ELF-1 (cell line): ENCODE measurements at regions not wholly inside any gene's neighbourhood (a gene's known extent, or its start where the extent isn't known, plus 50 kb on each side); places are given as distances from the start of the nearest gene placed in this dataset.

Experiments used
- DNase-seq: peaks from one replicate; pipeline ENCODE4 v3.0.0-alpha.2; 2016; ENCODE audit warnings: low read depth, low spot score

GRCh38 chr14:87529081-87529480 is 463.9 kb downstream of the GALC start:
- no peak for DNase-seq

- DNase-seq = no peak
These were observed 466.3 kb downstream of the GALC start for GRCh38 chr14:87526731-87527130.

- DNase-seq = no peak
These were observed 469.0 kb downstream of the GALC start for GRCh38 chr14:87524011-87524410.

GRCh38 chr14:87522575-87522974 is 470.4 kb downstream of the GALC start:
- DNase-seq = peak; percentile 65

- DNase-seq = no peak
These were observed 484.6 kb downstream of the GALC start for GRCh38 chr14:87508333-87508732.

- DNase-seq = no peak
These were observed 489.3 kb downstream of the GALC start for GRCh38 chr14:87503711-87504110.

GRCh38 chr14:87497301-87497700 is 495.7 kb downstream of the GALC start:
- no peak for DNase-seq

GRCh38 chr14:87494010-87494409 is 499.0 kb downstream of the GALC start:
- no peak for DNase-seq

GRCh38 chr14:87492561-87492960 is 500.4 kb downstream of the GALC start:
- DNase-seq = no peak

- peak; percentile 4 for DNase-seq
These were observed 501.2 kb downstream of the GALC start for GRCh38 chr14:87491816-87492215.

- DNase-seq = no peak
These were observed 503.7 kb downstream of the GALC start for GRCh38 chr14:87489196-87489819.

GRCh38 chr14:87483271-87484260 is 509.4 kb downstream of the GALC start:
- no peak for DNase-seq

GRCh38 chr14:87468531-87468930 is 524.5 kb downstream of the GALC start:
- no peak for DNase-seq

- no peak for DNase-seq
These were observed 525.4 kb downstream of the GALC start for GRCh38 chr14:87467578-87467977.

- no peak for DNase-seq
These were observed 527.2 kb downstream of the GALC start for GRCh38 chr14:87465770-87466169.

- no peak for DNase-seq
These were observed 531.3 kb downstream of the GALC start for GRCh38 chr14:87461704-87462103.

GRCh38 chr14:87457720-87458119 is 535.3 kb downstream of the GALC start:
- DNase-seq = no peak

- no peak for DNase-seq
These were observed 542.8 kb downstream of the GALC start for GRCh38 chr14:87450193-87450592.

- no peak for DNase-seq
These were observed 544.0 kb downstream of the GALC start for GRCh38 chr14:87449016-87449415.

GRCh38 chr14:87443787-87444186 is 549.2 kb downstream of the GALC start:
- no peak for DNase-seq

- no peak for DNase-seq
These were observed 549.9 kb downstream of the GALC start for GRCh38 chr14:87443039-87443438.

GRCh38 chr14:87437158-87437557 is 555.8 kb downstream of the GALC start:
- no peak for DNase-seq

- DNase-seq = no peak
These were observed 558.3 kb downstream of the GALC start for GRCh38 chr14:87434680-87435079.
